Loucy (cell line): ENCODE measurements at regions not wholly inside any gene's neighbourhood (a gene's known extent, or its start where the extent isn't known, plus 50 kb on each side); places are given as distances from the start of the nearest gene placed in this dataset.

Source experiments
- H2AFZ ChIP-seq: fragments of 200-600 bp; sonication (generic); 2 replicates; pipeline ENCODE4 v1.6.0; 2016; ENCODE audit warnings: antibody characterized with exemption, mild to moderate bottlenecking, low read length, moderate library complexity
- H3F3A ChIP-seq: fragments of 200-600 bp; 2 replicates; pipeline ENCODE4 v1.6.0; 2016; ENCODE audit warnings: antibody characterized with exemption, low read depth, mild to moderate bottlenecking
- H3K27me3 ChIP-seq: fragments of 200-600 bp; sonication (generic); 2 replicates; pipeline ENCODE4 v1.6.1; 2014; ENCODE audit warnings: low read length, mild to moderate bottlenecking; ENCODE audit not compliant: insufficient read depth, poor library complexity, severe bottlenecking
- H3K36me3 ChIP-seq: fragments of 200-600 bp; sonication (generic); 2 replicates; pipeline ENCODE4 v1.6.1; 2016; ENCODE audit warnings: low read length; ENCODE audit not compliant: insufficient read depth
- H3K4me1 ChIP-seq: fragments of 200-600 bp; sonication (generic); 2 replicates; pipeline ENCODE4 v1.5.1; 2014; ENCODE audit warnings: low read length, mild to moderate bottlenecking; ENCODE audit not compliant: insufficient read depth, poor library complexity, severe bottlenecking
- H3K4me2 ChIP-seq: fragments of 200-600 bp; sonication (generic); 2 replicates; pipeline ENCODE4 v1.6.0; 2014; ENCODE audit warnings: antibody characterized with exemption, low read length, low read depth, mild to moderate bottlenecking; ENCODE audit not compliant: poor library complexity, severe bottlenecking
- H3K4me3 ChIP-seq: fragments of 200-600 bp; sonication (generic); 2 replicates; pipeline ENCODE4 v1.5.1; 2014; ENCODE audit warnings: low read length, mild to moderate bottlenecking, mixed read lengths; ENCODE audit not compliant: poor library complexity, severe bottlenecking
- H3K79me2 ChIP-seq: fragments of 200-600 bp; sonication (generic); 2 replicates; pipeline ENCODE4 v1.6.1; 2014; ENCODE audit warnings: low read length; ENCODE audit not compliant: insufficient read depth
- H3K9ac ChIP-seq: fragments of 200-600 bp; sonication (generic); 2 replicates; pipeline ENCODE4 v1.6.0; 2014; ENCODE audit warnings: mild to moderate bottlenecking, low read depth, low read length, moderate library complexity; ENCODE audit not compliant: poor library complexity, severe bottlenecking
- H3K9me2 ChIP-seq: fragments of 200-600 bp; sonication (generic); replicated peaks from 2 replicates; pipeline ENCODE4 v1.6.1; 2016; ENCODE audit warnings: low read depth, low read length, mixed read lengths
- H3K9me3 ChIP-seq: fragments of 200-600 bp; sonication (generic); 2 replicates; pipeline ENCODE4 v1.6.1; 2014; ENCODE audit warnings: mild to moderate bottlenecking, antibody characterized with exemption, low read length, low read depth; ENCODE audit not compliant: insufficient read depth
- H4K20me1 ChIP-seq: fragments of 200-600 bp; sonication (generic); 2 replicates; pipeline ENCODE4 v1.6.0; 2014; ENCODE audit warnings: antibody characterized with exemption, low read length, mild to moderate bottlenecking; ENCODE audit not compliant: insufficient read depth, poor library complexity, severe bottlenecking
- EZH2phosphoT487 ChIP-seq: fragments of 200-600 bp; IDR thresholded peaks from 2 replicates; pipeline ENCODE4 v1.6.1; 2018; ENCODE audit warnings: antibody characterized with exemption, mild to moderate bottlenecking, moderate library complexity, borderline replicate concordance
- TF ChIP-seq, protein P1 (sequence below): fragments of 200-600 bp; sonication (generic); conservative IDR thresholded peaks from 2 replicates; pipeline ENCODE4 v1.5.1; 2014; ENCODE audit warnings: mild to moderate bottlenecking, antibody characterized with exemption, low read length

DNA sequence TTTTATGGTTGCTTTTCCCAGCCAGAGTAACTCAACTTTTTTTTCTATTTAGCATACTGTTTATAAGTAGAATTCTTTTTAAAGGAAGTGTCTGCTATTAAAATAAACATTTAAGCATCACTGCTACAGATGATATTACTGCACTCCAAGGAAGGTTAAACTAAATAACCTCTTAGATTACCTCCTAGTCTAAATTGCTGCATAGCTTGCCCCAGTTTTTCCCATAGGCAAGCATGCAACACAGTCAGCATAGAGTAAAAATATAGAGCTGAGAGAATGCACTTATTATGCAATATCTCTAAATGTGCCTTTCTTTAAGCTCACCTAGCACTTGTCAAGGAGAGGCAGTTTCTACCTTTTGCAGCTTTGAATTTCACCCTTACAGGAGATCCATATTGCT lies 1392.4 kb upstream of the CELF2 start:
- Histone ChIP-seq H3K4me2 (no peak overlapping the region), H3K4me3 (no peak overlapping the region)
- TF ChIP-seq EZH2phosphoT487: no peak
- TF ChIP-seq, protein P1, sequence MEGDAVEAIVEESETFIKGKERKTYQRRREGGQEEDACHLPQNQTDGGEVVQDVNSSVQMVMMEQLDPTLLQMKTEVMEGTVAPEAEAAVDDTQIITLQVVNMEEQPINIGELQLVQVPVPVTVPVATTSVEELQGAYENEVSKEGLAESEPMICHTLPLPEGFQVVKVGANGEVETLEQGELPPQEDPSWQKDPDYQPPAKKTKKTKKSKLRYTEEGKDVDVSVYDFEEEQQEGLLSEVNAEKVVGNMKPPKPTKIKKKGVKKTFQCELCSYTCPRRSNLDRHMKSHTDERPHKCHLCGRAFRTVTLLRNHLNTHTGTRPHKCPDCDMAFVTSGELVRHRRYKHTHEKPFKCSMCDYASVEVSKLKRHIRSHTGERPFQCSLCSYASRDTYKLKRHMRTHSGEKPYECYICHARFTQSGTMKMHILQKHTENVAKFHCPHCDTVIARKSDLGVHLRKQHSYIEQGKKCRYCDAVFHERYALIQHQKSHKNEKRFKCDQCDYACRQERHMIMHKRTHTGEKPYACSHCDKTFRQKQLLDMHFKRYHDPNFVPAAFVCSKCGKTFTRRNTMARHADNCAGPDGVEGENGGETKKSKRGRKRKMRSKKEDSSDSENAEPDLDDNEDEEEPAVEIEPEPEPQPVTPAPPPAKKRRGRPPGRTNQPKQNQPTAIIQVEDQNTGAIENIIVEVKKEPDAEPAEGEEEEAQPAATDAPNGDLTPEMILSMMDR: no peak

DNA sequence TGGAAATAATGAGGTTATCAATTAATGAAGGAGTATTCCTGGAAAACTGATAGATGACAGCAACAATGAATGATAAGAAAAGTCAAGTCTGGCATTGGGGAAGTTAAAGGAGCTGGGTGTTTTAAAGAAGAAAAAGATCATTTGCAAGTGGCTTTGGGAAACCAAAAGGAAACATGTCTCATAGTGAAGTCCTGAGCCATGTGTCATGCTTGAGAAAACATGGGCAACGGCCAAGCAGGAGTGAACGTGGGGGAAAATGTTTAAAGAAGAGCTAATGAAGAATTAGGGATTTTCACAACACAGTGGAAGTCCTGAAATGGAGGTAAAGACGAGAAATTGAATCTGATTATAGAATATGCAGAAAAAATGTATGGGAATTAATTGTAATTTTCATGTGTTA lies 1383.2 kb upstream of the CELF2 start:
- Histone ChIP-seq H3K4me1 (no peaks in the 10 kb centered on the region), H3K9me3 (no peaks in the 10 kb centered on the region), H2AFZ (no peak overlapping the region), H3K9me2 (no peaks in the 10 kb centered on the region), H3K4me2 (no peak overlapping the region), H3K9ac (no peak overlapping the region), H3K27me3 (no peaks in the 10 kb centered on the region), H3K4me3 (no peak overlapping the region), H3K79me2 (no peaks in the 10 kb centered on the region), H3K36me3 (no peaks in the 10 kb centered on the region), H3F3A (no peaks in the 10 kb centered on the region), H4K20me1 (no peaks in the 10 kb centered on the region)
- TF ChIP-seq, protein P1: no peak
- TF ChIP-seq EZH2phosphoT487: no peak

More for the DNA sequence above, 1392.4 kb upstream of the CELF2 start:
- no peaks in the 10 kb centered on the region for H3F3A ChIP-seq
- no peaks in the 10 kb centered on the region for H4K20me1 ChIP-seq
- H3K9me2 ChIP-seq: no peaks in the 10 kb centered on the region
- no peak overlapping the region for H2AFZ ChIP-seq
- H3K9me3 ChIP-seq: no peaks in the 10 kb centered on the region
- H3K36me3 ChIP-seq: no peaks in the 10 kb centered on the region
- no peaks in the 10 kb centered on the region for H3K79me2 ChIP-seq
- no peaks in the 10 kb centered on the region for H3K4me1 ChIP-seq
- no peaks in the 10 kb centered on the region for H3K27me3 ChIP-seq
- no peak overlapping the region for H3K9ac ChIP-seq

DNA sequence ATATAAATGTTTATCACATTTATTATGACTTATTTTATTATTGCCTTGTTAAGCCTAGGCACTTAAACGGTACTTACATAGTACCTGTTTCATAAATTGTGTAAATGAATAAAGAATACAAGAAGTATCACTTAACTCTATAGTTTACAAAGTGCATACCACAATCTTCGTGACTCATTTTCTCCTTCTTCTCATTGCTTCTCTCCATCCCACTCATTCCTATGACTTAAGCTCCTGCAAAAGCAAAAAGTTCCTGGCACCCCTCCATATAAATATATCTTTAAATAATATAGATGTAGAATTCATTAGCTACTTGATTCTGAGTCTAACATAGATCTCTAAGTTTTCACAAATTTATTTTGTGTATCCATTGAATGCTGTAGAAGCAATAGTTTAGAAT lies 1382.0 kb upstream of the CELF2 start:
- Histone ChIP-seq H3K4me1 (no peaks in the 10 kb centered on the region), H3K27me3 (no peaks in the 10 kb centered on the region), H4K20me1 (no peaks in the 10 kb centered on the region), H3K79me2 (no peaks in the 10 kb centered on the region), H3K9me2 (no peaks in the 10 kb centered on the region), H3K9me3 (no peaks in the 10 kb centered on the region), H3K9ac (no peak overlapping the region), H3K4me2 (no peak overlapping the region), H3F3A (no peaks in the 10 kb centered on the region), H3K4me3 (no peak overlapping the region), H2AFZ (no peak overlapping the region), H3K36me3 (no peaks in the 10 kb centered on the region)
- no peak for TF ChIP-seq EZH2phosphoT487
- TF ChIP-seq, protein P1: no peak
